Large intestine (tissue), 3 donors: ENCODE measurements at regions not wholly inside any gene's neighbourhood (a gene's known extent, or its start where the extent isn't known, plus 50 kb on each side); places are given as distances from the start of the nearest gene placed in this dataset.

Experiments used
- DNase-seq, 2 donors: peaks; one replicate each; pipeline versions ENCODE4 v3.0.0 to v3.0.0-alpha.2; 2013
- H3K27ac ChIP-seq: one replicate; pipeline ENCODE4 v1.5.1; 2013; ENCODE audit warnings: low read length
- H3K27me3 ChIP-seq: 2 replicates; pipeline ENCODE4 v1.6.1; 2013; ENCODE audit warnings: low read length; ENCODE audit not compliant: control insufficient read depth, insufficient read depth
- H3K36me3 ChIP-seq: 2 replicates; pipeline ENCODE4 v1.6.1; 2013; ENCODE audit warnings: low read length; ENCODE audit not compliant: control insufficient read depth, insufficient read depth
- H3K4me1 ChIP-seq: one replicate; pipeline ENCODE4 v1.6.1; 2013; ENCODE audit warnings: low read length; ENCODE audit not compliant: control insufficient read depth, insufficient read depth
- H3K4me3 ChIP-seq: one replicate; pipeline ENCODE4 v1.5.1; 2013; ENCODE audit warnings: low read length
- H3K9me3 ChIP-seq: one replicate; pipeline ENCODE4 v1.6.1; 2013; ENCODE audit warnings: mild to moderate bottlenecking, low read depth, low read length, moderate library complexity; ENCODE audit not compliant: control insufficient read depth
- WGBS: methylation state at CpG from one replicate; pipeline ENCODE4 v1.1.5; 2013; ENCODE audit warnings: low lambda C conversion rate; ENCODE audit not compliant: insufficient coverage; 5-methylcytosine and 5-hydroxymethylcytosine counted together

- DNase-seq, result no peak
- H3K4me1 ChIP-seq, result no peaks in the 10 kb centered on the region
- no peaks in the 10 kb centered on the region for H3K27me3 ChIP-seq
- peaks cover 3% of the 10 kb centered on the region for H3K9me3 ChIP-seq
- no peak overlapping the region for H3K4me3 ChIP-seq
- WGBS, result no CpG with 5 or more reads among the region's 1 CpG
- no peaks in the 10 kb centered on the region for H3K36me3 ChIP-seq
- H3K27ac ChIP-seq, result no peak overlapping the region
These were observed 563.6 kb downstream of the SLC4A3 start for GRCh38 chr2:220191031-220191430.

- no peaks in the 10 kb centered on the region for H3K27me3 ChIP-seq
- H3K27ac ChIP-seq, result no peak overlapping the region
- DNase-seq, result no peak
- H3K4me1 ChIP-seq, result no peaks in the 10 kb centered on the region
- H3K36me3 ChIP-seq, result no peaks in the 10 kb centered on the region
- no peak overlapping the region for H3K4me3 ChIP-seq
- peaks cover 3% of the 10 kb centered on the region for H3K9me3 ChIP-seq
- no CpG with 5 or more reads among the region's 5 CpGs for WGBS
These were observed 564.3 kb downstream of the SLC4A3 start for GRCh38 chr2:220191737-220192136.

GRCh38 chr2:220192994-220193753 is 565.7 kb downstream of the SLC4A3 start:
- WGBS, result no CpG with 5 or more reads among the region's 6 CpGs
- H3K36me3 ChIP-seq, result no peaks in the 10 kb centered on the region
- H3K27me3 ChIP-seq, result no peaks in the 10 kb centered on the region
- no peak overlapping the region for H3K27ac ChIP-seq
- H3K9me3 ChIP-seq, result peaks cover 3% of the 10 kb centered on the region
- DNase-seq, result no peak
- no peak overlapping the region for H3K4me3 ChIP-seq
- no peaks in the 10 kb centered on the region for H3K4me1 ChIP-seq

GRCh38 chr2:220194630-220195584 is 567.5 kb downstream of the SLC4A3 start:
- DNase-seq, result no peak
- H3K4me1 ChIP-seq, result no peaks in the 10 kb centered on the region
- 100% methylated on average over 1 of the region's 10 CpGs for WGBS
- H3K9me3 ChIP-seq, result peaks cover 3% of the 10 kb centered on the region
- no peak overlapping the region for H3K4me3 ChIP-seq
- no peaks in the 10 kb centered on the region for H3K27me3 ChIP-seq
- H3K36me3 ChIP-seq, result no peaks in the 10 kb centered on the region
- H3K27ac ChIP-seq, result no peak overlapping the region

- H3K36me3 ChIP-seq, result no peaks in the 10 kb centered on the region
- H3K9me3 ChIP-seq, result no peaks in the 10 kb centered on the region
- no peak for DNase-seq
- no peaks in the 10 kb centered on the region for H3K4me1 ChIP-seq
- no peak overlapping the region for H3K27ac ChIP-seq
- no peaks in the 10 kb centered on the region for H3K27me3 ChIP-seq
- no CpG with 5 or more reads among the region's 7 CpGs for WGBS
- H3K4me3 ChIP-seq, result no peak overlapping the region
These were observed 571.5 kb downstream of the SLC4A3 start for GRCh38 chr2:220198896-220199295.

GRCh38 chr2:220202066-220202465 is 574.6 kb downstream of the SLC4A3 start:
- no peak overlapping the region for H3K4me3 ChIP-seq
- no peak overlapping the region for H3K27ac ChIP-seq
- DNase-seq, result no peak
- H3K9me3 ChIP-seq, result no peaks in the 10 kb centered on the region
- H3K36me3 ChIP-seq, result no peaks in the 10 kb centered on the region
- H3K4me1 ChIP-seq, result no peaks in the 10 kb centered on the region
- H3K27me3 ChIP-seq, result no peaks in the 10 kb centered on the region

- Histone ChIP-seq H3K4me1 (no peaks in the 10 kb centered on the region), H3K36me3 (no peaks in the 10 kb centered on the region), H3K4me3 (no peak overlapping the region), H3K27ac (no peak overlapping the region), H3K9me3 (no peaks in the 10 kb centered on the region), H3K27me3 (no peaks in the 10 kb centered on the region)
- 86% methylated on average over 1 of the region's 1 CpG for WGBS
- no peak for DNase-seq
These were observed 581.7 kb downstream of the SLC4A3 start for GRCh38 chr2:220209093-220209492.

GRCh38 chr2:220209751-220210150 is 582.3 kb downstream of the SLC4A3 start:
- WGBS, result 95% methylated on average over 4 of the region's 4 CpGs
- no peak for DNase-seq
- H3K9me3 ChIP-seq, result no peaks in the 10 kb centered on the region
- no peak overlapping the region for H3K4me3 ChIP-seq
- no peaks in the 10 kb centered on the region for H3K4me1 ChIP-seq
- no peak overlapping the region for H3K27ac ChIP-seq
- H3K36me3 ChIP-seq, result no peaks in the 10 kb centered on the region
- H3K27me3 ChIP-seq, result no peaks in the 10 kb centered on the region

- no peaks in the 10 kb centered on the region for H3K4me1 ChIP-seq
- no peaks in the 10 kb centered on the region for H3K36me3 ChIP-seq
- no peak overlapping the region for H3K27ac ChIP-seq
- 60% methylated on average over 1 of the region's 5 CpGs for WGBS
- H3K4me3 ChIP-seq, result no peak overlapping the region
- no peaks in the 10 kb centered on the region for H3K27me3 ChIP-seq
- no peak for DNase-seq
- H3K9me3 ChIP-seq, result no peaks in the 10 kb centered on the region
These were observed 585.1 kb downstream of the SLC4A3 start for GRCh38 chr2:220212296-220213080.

GRCh38 chr2:220215785-220216184 is 588.4 kb downstream of the SLC4A3 start:
- no peaks in the 10 kb centered on the region for H3K4me1 ChIP-seq
- WGBS, result no CpG with 5 or more reads among the region's 3 CpGs
- no peak for DNase-seq
- H3K27ac ChIP-seq, result no peak overlapping the region
- H3K9me3 ChIP-seq, result no peaks in the 10 kb centered on the region
- no peaks in the 10 kb centered on the region for H3K36me3 ChIP-seq
- H3K4me3 ChIP-seq, result no peak overlapping the region
- H3K27me3 ChIP-seq, result no peaks in the 10 kb centered on the region
